ENCODE measurements at regions not wholly inside any gene's neighbourhood (a gene's known extent, or its start where the extent isn't known, plus 50 kb on each side); places are given as distances from the start of the nearest gene placed in this dataset.

DNA sequence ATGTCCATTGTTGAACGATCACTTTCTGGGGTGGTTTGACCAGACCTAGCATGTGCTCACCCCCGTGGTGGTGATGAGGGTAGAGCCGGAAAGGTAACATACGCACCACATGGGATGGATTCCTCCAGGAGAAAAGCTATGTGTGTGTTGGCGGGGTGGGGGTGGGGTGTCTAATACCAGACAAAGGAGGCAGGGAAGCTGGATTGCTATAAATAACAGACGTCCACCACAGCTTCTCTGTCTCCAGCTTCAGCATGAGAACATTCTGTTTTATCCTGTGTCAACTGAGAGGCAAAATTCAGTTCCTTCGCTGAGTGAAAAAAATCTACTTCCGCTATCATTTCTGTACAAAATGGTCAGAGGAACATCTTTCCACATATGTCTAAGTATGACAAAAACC is 151.0 kb downstream of the PCSK1 start:
- DNase-seq: no peak

DNA sequence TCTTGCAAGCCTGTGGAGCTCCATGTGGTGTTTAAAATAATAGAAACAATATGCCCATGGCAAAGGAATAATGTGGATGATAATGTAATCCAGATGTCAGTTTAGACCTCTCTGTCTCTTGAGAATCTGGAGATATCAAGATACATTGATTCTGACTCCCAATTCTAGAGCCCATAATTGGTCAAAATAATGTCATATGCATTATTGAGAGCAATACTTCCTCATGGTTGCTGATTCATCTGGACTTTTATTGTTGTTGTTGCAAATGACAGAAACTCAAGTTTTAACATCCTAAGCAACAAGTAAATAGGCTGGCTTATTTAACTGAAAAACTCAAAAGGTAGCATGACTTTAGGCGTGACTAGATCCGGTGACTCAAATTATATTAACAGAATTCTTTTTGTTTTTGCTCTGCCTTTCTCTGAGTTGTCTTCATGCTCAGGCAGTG is 152.1 kb downstream of the PCSK1 start:
- DNase-seq: no peak

- no peak for DNase-seq
Measured at GRCh38 chr5:96279801-96280542, 153.1 kb downstream of the PCSK1 start.

GRCh38 chr5:96278981-96279380 is 154.1 kb downstream of the PCSK1 start:
- no peak for DNase-seq

- DNase-seq: no peak
Measured at GRCh38 chr5:96275051-96275450, 158.0 kb downstream of the PCSK1 start.

- no peak for DNase-seq
Measured at GRCh38 chr5:96265487-96265886, 167.6 kb downstream of the PCSK1 start.

DNA sequence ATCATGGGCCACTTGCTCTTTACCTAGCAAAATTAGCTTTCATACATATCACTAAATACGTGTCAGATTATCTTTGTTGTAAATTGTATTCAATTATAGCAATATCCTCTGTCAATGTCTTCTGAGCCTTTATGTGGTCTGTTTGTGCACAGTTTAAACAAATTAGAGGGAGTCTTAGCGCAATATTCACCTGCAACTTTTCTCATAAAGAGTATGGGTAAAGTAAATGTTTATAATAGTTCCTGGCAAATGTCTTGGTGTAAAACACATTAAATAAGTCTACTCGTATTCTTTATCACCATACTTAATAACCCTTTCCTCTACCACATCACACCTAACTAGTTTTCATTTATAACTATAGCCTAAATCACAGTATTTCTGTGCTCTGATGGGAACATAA is 169.0 kb downstream of the PCSK1 start:
- DNase-seq: no peak

DNA sequence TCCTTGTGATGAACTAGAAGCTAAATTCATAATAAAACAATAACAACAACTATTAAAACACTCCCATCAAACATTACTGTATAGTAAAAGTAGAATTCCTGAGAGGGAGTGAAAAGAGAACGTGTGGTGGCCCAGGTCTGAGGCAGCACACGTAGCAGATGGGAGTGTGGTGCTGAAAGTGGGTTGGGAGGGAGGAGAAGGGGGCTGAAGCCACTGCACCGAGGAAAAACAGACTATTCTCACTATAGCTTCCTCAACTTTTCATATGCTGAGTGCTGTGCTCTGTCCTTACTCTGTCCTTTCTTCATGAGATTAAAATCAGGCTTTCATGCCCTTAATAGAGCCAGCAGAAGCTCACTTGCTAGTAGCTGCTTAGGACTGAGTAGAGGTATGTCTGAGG is 170.9 kb downstream of the PCSK1 start:
- DNase-seq: no peak

- DNase-seq: no peak
Measured at GRCh38 chr5:96260009-96260408, 173.0 kb downstream of the PCSK1 start.

DNA sequence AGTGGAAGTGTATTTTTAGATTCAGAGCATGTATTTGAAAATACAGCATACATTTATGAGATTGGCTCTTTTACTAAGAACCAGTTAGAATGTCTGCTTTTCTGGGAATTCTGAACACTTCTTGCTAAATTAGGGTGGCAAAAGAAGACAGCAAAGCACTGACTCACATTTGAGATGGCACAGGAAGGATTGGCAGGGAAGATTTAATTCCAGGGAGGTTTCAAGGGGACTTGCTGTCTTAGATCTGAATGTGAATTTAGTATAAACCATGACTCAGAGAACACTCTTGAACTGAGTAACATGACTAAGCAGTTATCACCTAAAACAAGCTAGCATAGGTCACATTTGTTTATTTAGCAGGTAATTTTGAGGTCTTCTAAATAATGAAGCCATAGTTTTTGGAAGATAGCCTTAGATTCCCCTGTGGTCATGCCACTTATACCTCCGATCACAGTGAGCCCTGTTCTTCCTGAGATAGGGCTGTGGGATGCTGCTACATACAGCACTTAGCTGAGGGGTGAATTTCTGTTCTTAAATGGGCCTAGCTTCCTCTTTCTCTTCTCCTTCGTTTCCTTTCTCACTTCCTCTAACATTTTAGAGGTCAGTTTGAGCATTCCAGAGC is 173.8 kb downstream of the PCSK1 start:
- DNase-seq: no peak

DNA sequence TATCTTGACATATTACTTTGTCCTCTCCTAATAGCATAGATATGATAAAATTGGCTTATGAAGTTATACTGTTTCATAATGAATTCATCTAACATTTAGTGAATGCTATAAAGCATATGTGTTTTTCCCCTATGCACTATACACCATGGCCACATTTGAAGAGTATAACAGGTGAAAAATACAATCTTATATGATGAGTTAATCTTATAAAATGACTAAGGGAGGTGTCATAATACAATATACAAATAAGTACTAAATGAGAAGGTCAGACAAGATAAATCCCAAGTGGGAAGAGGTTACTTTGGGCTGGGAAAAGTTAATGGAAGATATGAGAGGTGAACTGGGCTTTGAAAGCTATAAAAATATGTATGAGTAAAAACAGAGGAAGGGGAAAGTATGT is 174.4 kb downstream of the PCSK1 start:
- no peak for DNase-seq

GRCh38 chr5:96257904-96258303 is 175.1 kb downstream of the PCSK1 start:
- DNase-seq: no peak

DNA sequence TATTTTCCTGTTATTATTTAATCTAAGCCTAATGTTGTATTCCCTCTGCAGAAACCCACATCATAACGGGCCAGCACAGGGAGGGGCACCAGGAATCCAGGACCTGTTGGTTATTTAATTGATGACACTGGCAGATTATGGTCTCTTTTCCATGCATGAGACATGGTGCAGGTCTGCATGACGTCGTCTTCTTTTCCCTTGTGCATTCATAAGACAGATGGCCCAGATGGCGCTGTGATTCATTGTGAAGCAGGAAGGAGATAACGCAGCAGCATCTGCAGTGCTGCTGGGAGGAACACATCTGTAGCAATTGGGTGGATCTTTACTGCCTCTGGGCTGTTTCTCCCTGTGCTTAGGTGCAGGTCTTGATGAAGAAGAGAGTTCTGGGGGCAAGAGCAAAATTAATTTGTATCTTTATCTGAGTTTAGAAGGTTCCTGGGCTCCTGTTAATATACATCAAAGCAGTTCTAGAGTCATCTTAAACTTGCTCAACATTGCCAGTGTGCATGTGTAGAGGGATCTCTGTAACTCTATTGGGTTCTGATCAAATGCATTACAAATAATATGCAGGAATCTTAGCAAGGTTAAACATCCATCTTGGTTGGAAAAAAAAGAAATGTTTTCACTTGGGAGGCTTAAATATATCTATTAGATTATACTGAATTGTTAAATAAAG is 176.1 kb downstream of the PCSK1 start:
- DNase-seq: no peak

- DNase-seq: no peak
Measured at GRCh38 chr5:96254980-96255691, 177.9 kb downstream of the PCSK1 start.

GRCh38 chr5:96253140-96253539 is 179.9 kb downstream of the PCSK1 start:
- DNase-seq: no peak

DNA sequence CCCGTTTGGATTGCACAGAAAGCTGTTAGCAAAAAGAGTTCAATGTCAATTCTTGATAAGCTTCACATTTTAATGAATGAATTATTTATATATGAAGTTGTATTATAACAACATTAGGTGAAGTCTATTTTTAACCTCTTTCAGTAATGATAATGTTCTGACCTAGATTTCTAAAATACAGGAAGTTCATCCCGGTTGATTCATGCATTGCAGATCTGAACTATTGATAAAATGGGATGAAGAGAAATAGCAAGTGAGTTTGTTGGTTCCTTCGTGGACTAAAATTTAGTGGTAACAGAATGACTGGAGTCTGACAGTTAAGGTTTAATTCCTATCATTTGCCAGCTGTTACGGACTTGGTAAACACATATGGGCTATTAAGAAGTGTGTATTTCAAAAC is 180.5 kb downstream of the PCSK1 start:
- DNase-seq: no peak

DNA sequence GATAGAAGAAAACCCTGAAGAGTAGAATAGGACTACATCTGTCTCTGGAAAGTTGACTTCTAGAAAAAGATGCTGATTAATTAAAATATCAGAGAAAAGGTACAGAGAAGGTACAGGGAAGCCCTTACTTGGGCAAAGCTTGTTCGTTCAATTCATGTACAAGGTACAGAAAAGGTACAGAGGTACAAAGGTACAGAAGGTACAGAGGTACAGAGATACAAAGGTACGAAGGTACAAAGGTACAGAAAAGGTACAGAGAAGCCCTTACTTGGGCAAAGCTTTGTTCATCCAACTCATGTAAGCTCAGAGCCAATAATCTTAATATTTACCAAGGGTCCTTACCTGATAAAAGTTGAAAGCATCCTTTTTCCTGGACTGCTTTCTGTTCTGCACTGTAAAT is 182.3 kb downstream of the PCSK1 start:
- DNase-seq: no peak

- no peak for DNase-seq
Measured at GRCh38 chr5:96248131-96248530, 184.9 kb downstream of the PCSK1 start.

DNA sequence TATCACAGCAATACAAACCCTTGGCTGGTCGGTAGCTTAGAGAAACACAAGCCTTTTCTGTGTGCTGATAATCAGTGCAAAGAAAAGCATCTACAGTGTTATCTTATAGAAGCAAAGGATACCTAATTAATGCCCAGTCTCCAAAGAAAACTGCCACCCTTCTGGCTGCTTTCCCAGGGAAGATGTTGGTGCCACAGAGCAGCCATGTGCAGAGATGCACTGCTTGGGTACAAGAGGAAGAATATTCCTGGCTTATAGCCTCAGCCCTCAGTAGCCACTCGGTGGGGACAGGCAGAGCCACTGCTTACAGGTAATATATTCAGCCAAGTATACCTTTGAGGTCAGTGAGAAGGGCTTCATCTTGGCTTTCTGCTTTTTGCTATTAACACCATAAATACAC is 185.3 kb downstream of the PCSK1 start:
- DNase-seq: no peak

GRCh38 chr5:96247097-96247701 is 185.8 kb downstream of the PCSK1 start:
- no peak for DNase-seq

GRCh38 chr5:96245140-96246091 is 187.6 kb downstream of the PCSK1 start:
- DNase-seq: no peak

GRCh38 chr5:96244696-96245095 is 188.4 kb downstream of the PCSK1 start:
- DNase-seq: no peak
